Neural progenitor cell (in vitro differentiated cells): ENCODE measurements at regions not wholly inside any gene's neighbourhood (a gene's known extent, or its start where the extent isn't known, plus 50 kb on each side); places are given as distances from the start of the nearest gene placed in this dataset.

Experiments used
- CTCF ChIP-seq: fragments of 200-600 bp; sonication (generic); IDR thresholded peaks from 2 replicates; pipeline ENCODE4 v1.5.1; 2017; ENCODE audit warnings: antibody characterized with exemption, mild to moderate bottlenecking
- EZH2 ChIP-seq: fragments of 200-600 bp; sonication (generic); IDR thresholded peaks from 2 replicates; pipeline ENCODE4 v1.6.1; 2017; ENCODE audit warnings: antibody characterized with exemption, mild to moderate bottlenecking, moderate library complexity
- EZH2phosphoT487 ChIP-seq: fragments of 200-600 bp; sonication (generic); IDR thresholded peaks from 2 replicates; pipeline ENCODE4 v1.6.1; 2017; ENCODE audit warnings: antibody characterized with exemption

- TF ChIP-seq CTCF (no peak), EZH2 (no peak), EZH2phosphoT487 (no peak)
These were observed 666.3 kb downstream of the KCNJ3 start for GRCh38 chr2:155364766-155365165.
